ENCODE measurements at regions not wholly inside any gene's neighbourhood (a gene's known extent, or its start where the extent isn't known, plus 50 kb on each side); places are given as distances from the start of the nearest gene placed in this dataset.

- no peak for TF ChIP-seq CEBPB (IDR thresholded peaks at IDR 0.05; ENCODE audit: low read depth, low read length)
- no peak for TF ChIP-seq RXRA (IDR thresholded peaks at IDR 0.05; ENCODE audit: insufficient read depth, low read depth, low read length)
- TF ChIP-seq HDAC6 (IDR thresholded peaks at IDR 0.05; ENCODE audit: low read depth, low read length), result no peak
- no peak for TF ChIP-seq SP4 (IDR thresholded peaks at IDR 0.05; ENCODE audit: low read length)
These were observed 223.1 kb upstream of the GLI3 start (continued) for GRCh38 chr7:42460148-42460547.

Data from H1 (cell line).